ENCODE measurements at regions not wholly inside any gene's neighbourhood (a gene's known extent, or its start where the extent isn't known, plus 50 kb on each side); places are given as distances from the start of the nearest gene placed in this dataset.

GRCh38 chr12:115160271-115161128 is 476.5 kb upstream of the TBX3 start:
- DNase-seq = no peak

- no peak for DNase-seq
These were observed 474.8 kb upstream of the TBX3 start for GRCh38 chr12:115158816-115159215.

- peak; percentile 88 for DNase-seq
These were observed 472.0 kb upstream of the TBX3 start for GRCh38 chr12:115155665-115156645.

GRCh38 chr12:115149685-115150378 is 465.9 kb upstream of the TBX3 start:
- peak; percentile 87 for DNase-seq

GRCh38 chr12:115149279-115149678 is 465.3 kb upstream of the TBX3 start:
- DNase-seq = peak; percentile 35

GRCh38 chr12:115147916-115148315 is 463.9 kb upstream of the TBX3 start:
- DNase-seq = peak; percentile 44

- DNase-seq = no peak
These were observed 462.5 kb upstream of the TBX3 start for GRCh38 chr12:115146453-115146852.

- DNase-seq = no peak
These were observed 460.4 kb upstream of the TBX3 start for GRCh38 chr12:115144425-115144824.

- DNase-seq = no peak
These were observed 457.1 kb upstream of the TBX3 start for GRCh38 chr12:115140981-115141655.

- DNase-seq = no peak
These were observed 454.0 kb upstream of the TBX3 start for GRCh38 chr12:115137812-115138521.

GRCh38 chr12:115135800-115136211 is 451.8 kb upstream of the TBX3 start:
- DNase-seq = peak; percentile 78

- DNase-seq = no peak
These were observed 450.3 kb upstream of the TBX3 start for GRCh38 chr12:115134298-115134697.

- DNase-seq = no peak
These were observed 448.9 kb upstream of the TBX3 start for GRCh38 chr12:115132905-115133304.

GRCh38 chr12:115132145-115132544 is 448.2 kb upstream of the TBX3 start:
- peak; percentile 52 for DNase-seq

- no peak for DNase-seq
These were observed 445.8 kb upstream of the TBX3 start for GRCh38 chr12:115129727-115130126.

- no peak for DNase-seq
These were observed 437.1 kb upstream of the TBX3 start for GRCh38 chr12:115121053-115121452.

- no peak for DNase-seq
These were observed 434.3 kb upstream of the TBX3 start for GRCh38 chr12:115118177-115118724.

GRCh38 chr12:115114140-115114539 is 430.2 kb upstream of the TBX3 start:
- no peak for DNase-seq

- no peak for DNase-seq
These were observed 425.9 kb upstream of the TBX3 start for GRCh38 chr12:115109863-115110262.

GRCh38 chr12:115108129-115109100 is 424.4 kb upstream of the TBX3 start:
- no peak for DNase-seq

All from fibroblast of skin of back (primary cell).